ENCODE measurements at regions not wholly inside any gene's neighbourhood (a gene's known extent, or its start where the extent isn't known, plus 50 kb on each side); places are given as distances from the start of the nearest gene placed in this dataset.

DNA sequence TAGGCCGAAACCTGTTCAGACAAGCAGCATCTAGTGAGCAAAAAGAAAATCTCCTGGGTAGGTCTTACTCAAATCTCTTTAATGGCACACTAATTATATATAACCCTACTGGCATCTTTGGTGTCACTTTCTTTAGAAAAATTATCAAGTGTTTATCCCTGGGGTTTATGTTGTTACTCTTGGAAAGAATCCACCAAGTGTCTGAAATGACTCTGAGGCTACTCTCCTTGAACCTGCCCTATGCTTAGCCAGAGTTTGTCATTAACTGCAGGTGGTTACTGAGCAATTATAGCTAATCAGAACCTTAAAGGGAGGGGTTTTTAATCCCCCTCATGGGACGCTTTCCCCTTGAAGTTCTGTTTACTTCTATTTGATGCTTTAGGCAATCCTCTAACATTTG is 381.9 kb downstream of the PLK2 start:
- H3K36me3 Mint-ChIP-seq (ENCODE audit: low read depth): no peaks in the 10 kb centered on the region
- peaks cover 20% of the 10 kb centered on the region for H3K4me1 Mint-ChIP-seq
- TF ChIP-seq, protein P1, sequence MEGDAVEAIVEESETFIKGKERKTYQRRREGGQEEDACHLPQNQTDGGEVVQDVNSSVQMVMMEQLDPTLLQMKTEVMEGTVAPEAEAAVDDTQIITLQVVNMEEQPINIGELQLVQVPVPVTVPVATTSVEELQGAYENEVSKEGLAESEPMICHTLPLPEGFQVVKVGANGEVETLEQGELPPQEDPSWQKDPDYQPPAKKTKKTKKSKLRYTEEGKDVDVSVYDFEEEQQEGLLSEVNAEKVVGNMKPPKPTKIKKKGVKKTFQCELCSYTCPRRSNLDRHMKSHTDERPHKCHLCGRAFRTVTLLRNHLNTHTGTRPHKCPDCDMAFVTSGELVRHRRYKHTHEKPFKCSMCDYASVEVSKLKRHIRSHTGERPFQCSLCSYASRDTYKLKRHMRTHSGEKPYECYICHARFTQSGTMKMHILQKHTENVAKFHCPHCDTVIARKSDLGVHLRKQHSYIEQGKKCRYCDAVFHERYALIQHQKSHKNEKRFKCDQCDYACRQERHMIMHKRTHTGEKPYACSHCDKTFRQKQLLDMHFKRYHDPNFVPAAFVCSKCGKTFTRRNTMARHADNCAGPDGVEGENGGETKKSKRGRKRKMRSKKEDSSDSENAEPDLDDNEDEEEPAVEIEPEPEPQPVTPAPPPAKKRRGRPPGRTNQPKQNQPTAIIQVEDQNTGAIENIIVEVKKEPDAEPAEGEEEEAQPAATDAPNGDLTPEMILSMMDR (conservative IDR thresholded peaks at IDR 0.05): no peak
- no peaks in the 10 kb centered on the region for H3K27me3 Mint-ChIP-seq (ENCODE audit: low read depth)
- no peaks in the 10 kb centered on the region for H3K9me3 Mint-ChIP-seq
- no peak for DNase-seq (ENCODE audit: low read depth, low spot score)
- no peak overlapping the region for H3K4me3 Mint-ChIP-seq
- no peak overlapping the region for H3K27ac Mint-ChIP-seq (ENCODE audit: unreplicated experiment)

DNA sequence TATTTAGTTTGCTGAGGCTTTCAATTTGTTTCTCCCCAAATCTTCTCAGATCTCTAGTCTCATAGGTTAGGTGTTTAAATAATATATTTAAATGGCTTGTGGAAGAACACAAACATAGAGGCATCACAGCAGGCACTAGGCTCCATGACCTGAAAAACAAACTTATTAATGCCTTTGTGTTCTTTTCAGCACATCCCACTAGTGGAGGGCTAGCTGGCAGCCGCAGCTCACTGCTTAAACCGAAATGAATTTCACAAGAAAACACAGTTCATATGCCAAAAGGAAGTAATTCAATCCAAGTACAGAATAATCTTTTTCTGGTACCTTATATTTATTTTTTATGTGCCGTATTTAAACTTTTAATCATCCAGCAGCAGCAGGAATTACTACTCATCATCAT is 382.5 kb downstream of the PLK2 start:
- H3K27ac Mint-ChIP-seq (ENCODE audit: unreplicated experiment): no peak overlapping the region
- peaks cover 24% of the 10 kb centered on the region for H3K4me1 Mint-ChIP-seq

DNA sequence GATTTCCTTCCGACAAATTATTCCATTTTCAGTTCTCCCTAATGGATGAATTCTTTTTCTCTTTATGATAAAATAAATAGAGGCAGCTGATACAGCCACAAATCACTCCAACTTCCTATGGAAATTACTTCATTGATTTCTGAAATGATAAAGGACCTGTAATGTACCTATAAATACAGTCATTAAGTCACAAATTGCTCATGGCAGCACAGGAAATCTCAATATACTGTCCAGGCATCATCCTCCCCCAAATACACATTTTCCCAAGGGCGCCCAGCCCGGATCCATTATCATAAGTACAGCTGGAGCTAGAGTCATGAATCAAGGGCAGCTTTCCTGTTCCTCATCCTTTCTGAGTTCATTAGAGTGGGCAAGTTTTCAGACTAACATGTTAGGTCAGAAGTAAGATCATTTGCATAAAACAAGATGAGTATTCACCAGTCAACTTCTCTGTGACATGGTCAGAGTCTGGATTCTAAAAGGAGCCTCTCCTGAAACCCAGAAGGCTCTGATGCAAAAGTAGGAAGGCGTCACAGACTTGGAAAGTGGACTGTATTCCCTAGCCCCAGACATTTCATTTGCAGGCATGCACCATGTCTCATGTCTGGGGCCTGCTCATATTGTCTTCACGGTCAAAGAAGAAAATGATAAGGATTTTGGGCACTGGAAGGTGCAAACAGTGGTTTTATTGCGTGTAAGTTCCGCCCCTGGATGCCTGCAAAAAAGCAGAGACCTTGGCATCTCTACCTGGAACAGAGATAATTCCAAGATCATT is 383.2 kb downstream of the PLK2 start:
- TF ChIP-seq, protein P1 (conservative IDR thresholded peaks at IDR 0.05): no peak
- no peak for DNase-seq (ENCODE audit: low read depth, low spot score)
- Mint-ChIP-seq H3K36me3 (ENCODE audit: low read depth) (no peaks in the 10 kb centered on the region), H3K9me3 (no peaks in the 10 kb centered on the region), H3K4me1 (peaks cover 32% of the 10 kb centered on the region), H3K27me3 (ENCODE audit: low read depth) (no peaks in the 10 kb centered on the region), H3K27ac (ENCODE audit: unreplicated experiment) (peak overlapping the region; percentile 40), H3K4me3 (no peak overlapping the region)

More for the DNA sequence above, 382.5 kb downstream of the PLK2 start:
- Mint-ChIP-seq H3K36me3 (ENCODE audit: low read depth) (no peaks in the 10 kb centered on the region), H3K4me3 (no peak overlapping the region), H3K9me3 (no peaks in the 10 kb centered on the region), H3K27me3 (ENCODE audit: low read depth) (no peaks in the 10 kb centered on the region)
- TF ChIP-seq, protein P1 (conservative IDR thresholded peaks at IDR 0.05): no peak
- no peak for DNase-seq (ENCODE audit: low read depth, low spot score)

DNA sequence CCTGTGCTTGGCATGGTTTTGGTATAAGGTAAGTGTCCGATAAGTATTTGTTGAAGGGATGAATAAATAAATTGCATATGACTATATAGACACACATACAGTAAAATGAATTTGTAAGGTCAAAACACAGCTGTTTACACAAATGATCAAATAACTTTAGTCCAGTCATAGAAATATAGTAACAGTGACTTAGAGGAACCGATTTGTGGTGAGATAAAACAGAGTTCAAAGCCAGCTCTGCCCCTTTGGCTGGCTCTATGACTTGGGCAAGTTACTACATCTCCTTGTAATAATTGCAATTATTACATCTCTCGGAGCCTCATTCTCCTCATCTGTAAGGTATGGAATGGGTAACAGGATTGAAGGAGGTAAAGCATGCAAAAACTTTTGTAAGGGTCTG is 384.0 kb downstream of the PLK2 start:
- DNase-seq (ENCODE audit: low read depth, low spot score): no peak
- Mint-ChIP-seq H3K27me3 (ENCODE audit: low read depth) (no peaks in the 10 kb centered on the region), H3K36me3 (ENCODE audit: low read depth) (no peaks in the 10 kb centered on the region), H3K27ac (ENCODE audit: unreplicated experiment) (no peak overlapping the region), H3K4me3 (no peak overlapping the region), H3K4me1 (peaks cover 39% of the 10 kb centered on the region), H3K9me3 (no peaks in the 10 kb centered on the region)
- TF ChIP-seq, protein P1 (conservative IDR thresholded peaks at IDR 0.05): no peak

DNA sequence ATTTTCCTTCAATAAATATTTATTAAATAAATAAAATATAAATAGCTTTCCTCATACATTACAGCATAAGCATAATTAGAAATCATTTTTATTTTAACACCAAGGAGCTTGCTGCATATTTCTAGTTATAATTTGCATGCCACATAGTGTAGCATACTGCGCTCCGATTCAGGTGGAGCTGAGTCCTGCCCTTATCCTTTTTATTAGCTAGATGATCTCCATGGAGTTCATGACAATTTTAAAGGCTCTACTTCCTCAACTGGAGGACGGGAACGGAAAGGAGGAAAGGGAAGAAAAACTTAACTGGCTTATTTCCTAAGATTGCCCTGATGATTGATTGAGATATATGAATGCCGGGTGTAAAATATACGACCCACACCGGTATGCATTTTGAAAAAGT is 385.2 kb downstream of the PLK2 start:
- Mint-ChIP-seq H3K27ac (ENCODE audit: unreplicated experiment) (no peak overlapping the region), H3K4me1 (peaks cover 41% of the 10 kb centered on the region), H3K9me3 (no peaks in the 10 kb centered on the region), H3K27me3 (ENCODE audit: low read depth) (no peaks in the 10 kb centered on the region), H3K36me3 (ENCODE audit: low read depth) (no peaks in the 10 kb centered on the region), H3K4me3 (no peak overlapping the region)
- TF ChIP-seq, protein P1 (conservative IDR thresholded peaks at IDR 0.05): no peak
- no peak for DNase-seq (ENCODE audit: low read depth, low spot score)
